OCI-LY3 (cell line): ENCODE measurements at regions not wholly inside any gene's neighbourhood (a gene's known extent, or its start where the extent isn't known, plus 50 kb on each side); places are given as distances from the start of the nearest gene placed in this dataset.

Source experiments
- H2AFZ ChIP-seq: fragments of 200-600, 300-600 bp; shearing (Covaris generic); 2 replicates; pipeline ENCODE4 v1.6.0; 2014; ENCODE audit warnings: antibody characterized with exemption, low read depth, low read length
- H3K27ac ChIP-seq: fragments of 200-600, 300-600 bp; sonication (generic); 2 replicates; pipeline ENCODE4 v1.5.1; 2014; ENCODE audit warnings: mild to moderate bottlenecking, low read length, moderate library complexity, mixed read lengths
- H3K27me3 ChIP-seq: fragments of 200-600, 300-600 bp; sonication (generic); 2 replicates; pipeline ENCODE4 v1.6.1; 2014; ENCODE audit warnings: low read depth, low read length, mixed read lengths
- H3K36me3 ChIP-seq: fragments of 200-600, 300-600 bp; sonication (generic); replicated peaks from 2 replicates; pipeline ENCODE3; 2014; ENCODE audit warnings: low read depth, low read length, mixed read lengths
- H3K4me1 ChIP-seq: fragments of 300-600, 200-600 bp; sonication (generic); 2 replicates; pipeline ENCODE4 v1.6.1; 2014; ENCODE audit warnings: low read length, mixed read lengths
- H3K4me2 ChIP-seq: fragments of 200-600, 300-600 bp; sonication (generic); 2 replicates; pipeline ENCODE4 v1.6.1; 2014; ENCODE audit warnings: low read length, mixed read lengths
- H3K4me3 ChIP-seq: fragments of 300-600, 200-600 bp; sonication (generic); 2 replicates; pipeline ENCODE4 v1.5.1; 2014; ENCODE audit warnings: antibody characterized with exemption, mild to moderate bottlenecking, low read length, moderate library complexity
- H3K79me2 ChIP-seq: fragments of 300-600, 200-600 bp; shearing (Covaris generic); 2 replicates; pipeline ENCODE4 v1.6.1; 2014; ENCODE audit warnings: mild to moderate bottlenecking, low read length, mixed read lengths
- H3K9ac ChIP-seq: fragments of 300-600, 200-600 bp; shearing (Covaris generic); 2 replicates; pipeline ENCODE4 v1.6.0; 2014; ENCODE audit warnings: mild to moderate bottlenecking, low read length, moderate library complexity
- H3K9me3 ChIP-seq: fragments of 200-600, 300-600 bp; shearing (Covaris generic); 2 replicates; pipeline ENCODE4 v1.6.1; 2014; ENCODE audit warnings: low read length, mixed read lengths; ENCODE audit not compliant: insufficient read depth
- H4K20me1 ChIP-seq: fragments of 200-600, 300-600 bp; sonication (generic); 2 replicates; pipeline ENCODE4 v1.6.1; 2016; ENCODE audit warnings: low read length, mixed read lengths; ENCODE audit not compliant: insufficient read depth
- EZH2phosphoT487 ChIP-seq: fragments of 200-600 bp; shearing (Covaris generic); IDR thresholded peaks from 2 replicates; pipeline ENCODE4 v1.6.1; 2018; ENCODE audit warnings: antibody characterized with exemption, mixed run types, low read depth
- TF ChIP-seq, protein P1 (sequence below): fragments of 200-600, 300-600 bp; sonication (generic); IDR thresholded peaks from 2 replicates; pipeline ENCODE4 v1.5.1; 2014; ENCODE audit warnings: antibody characterized with exemption, low read length, low read depth

DNA sequence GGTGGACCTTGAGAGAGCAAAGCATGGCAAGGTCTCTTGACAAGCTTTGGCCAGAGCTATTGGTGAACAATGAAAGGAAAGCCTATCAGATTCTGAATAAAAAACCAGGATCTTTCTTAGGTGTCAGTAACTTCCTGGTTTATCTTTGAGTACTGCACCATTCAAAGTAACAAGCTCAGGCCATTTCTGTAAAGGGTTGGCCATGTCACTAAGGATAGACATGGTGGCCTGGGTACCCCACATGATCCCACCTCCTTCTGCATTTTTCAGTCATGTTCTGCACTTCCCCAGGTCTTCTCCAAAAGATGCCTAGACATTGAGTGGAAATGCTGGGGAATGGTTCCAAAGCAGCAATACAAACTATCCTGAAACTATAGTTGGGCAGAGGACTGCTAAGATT lies 242.0 kb downstream of the ARHGAP12 start:
- H2AFZ ChIP-seq, result no peak overlapping the region
- H3K9me3 ChIP-seq, result 0 out of 2 replicates have a peak, but pooled peaks cover 3% of the 10 kb centered on the region
- no peaks in the 10 kb centered on the region for H3K79me2 ChIP-seq
- TF ChIP-seq, protein P1, sequence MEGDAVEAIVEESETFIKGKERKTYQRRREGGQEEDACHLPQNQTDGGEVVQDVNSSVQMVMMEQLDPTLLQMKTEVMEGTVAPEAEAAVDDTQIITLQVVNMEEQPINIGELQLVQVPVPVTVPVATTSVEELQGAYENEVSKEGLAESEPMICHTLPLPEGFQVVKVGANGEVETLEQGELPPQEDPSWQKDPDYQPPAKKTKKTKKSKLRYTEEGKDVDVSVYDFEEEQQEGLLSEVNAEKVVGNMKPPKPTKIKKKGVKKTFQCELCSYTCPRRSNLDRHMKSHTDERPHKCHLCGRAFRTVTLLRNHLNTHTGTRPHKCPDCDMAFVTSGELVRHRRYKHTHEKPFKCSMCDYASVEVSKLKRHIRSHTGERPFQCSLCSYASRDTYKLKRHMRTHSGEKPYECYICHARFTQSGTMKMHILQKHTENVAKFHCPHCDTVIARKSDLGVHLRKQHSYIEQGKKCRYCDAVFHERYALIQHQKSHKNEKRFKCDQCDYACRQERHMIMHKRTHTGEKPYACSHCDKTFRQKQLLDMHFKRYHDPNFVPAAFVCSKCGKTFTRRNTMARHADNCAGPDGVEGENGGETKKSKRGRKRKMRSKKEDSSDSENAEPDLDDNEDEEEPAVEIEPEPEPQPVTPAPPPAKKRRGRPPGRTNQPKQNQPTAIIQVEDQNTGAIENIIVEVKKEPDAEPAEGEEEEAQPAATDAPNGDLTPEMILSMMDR, result no peak
- no peaks in the 10 kb centered on the region for H3K27me3 ChIP-seq
- H3K4me3 ChIP-seq, result no peak overlapping the region
- no peak overlapping the region for H3K4me2 ChIP-seq
- no peak overlapping the region for H3K9ac ChIP-seq
- no peaks in the 10 kb centered on the region for H3K4me1 ChIP-seq
- no peaks in the 10 kb centered on the region for H4K20me1 ChIP-seq
- no peaks in the 10 kb centered on the region for H3K36me3 ChIP-seq
- no peak overlapping the region for H3K27ac ChIP-seq

DNA sequence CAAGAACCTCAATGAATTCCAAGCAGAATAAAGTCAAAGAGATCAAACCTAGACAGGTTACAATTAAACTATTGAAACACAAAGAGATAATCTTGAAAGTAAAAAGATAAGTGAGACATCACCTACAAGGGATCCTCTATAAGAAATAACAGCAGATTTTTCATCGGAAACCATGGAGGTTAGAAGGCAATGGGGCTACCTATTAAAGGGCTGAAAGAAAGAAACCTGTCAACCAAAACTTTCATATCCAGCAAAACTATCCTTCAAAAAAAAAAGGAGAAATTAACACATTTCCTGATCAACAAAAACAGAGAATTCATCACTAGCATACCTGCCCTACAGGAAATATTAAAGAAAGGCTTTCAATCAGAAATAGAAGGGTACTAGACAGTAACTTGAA lies 244.9 kb downstream of the ARHGAP12 start:
- H3K27ac ChIP-seq, result no peak overlapping the region
- H3K9me3 ChIP-seq, result 0 out of 2 replicates have a peak, but pooled peaks cover 3% of the 10 kb centered on the region
- no peak overlapping the region for H3K9ac ChIP-seq
- H3K79me2 ChIP-seq, result no peaks in the 10 kb centered on the region
- no peaks in the 10 kb centered on the region for H3K27me3 ChIP-seq
- H2AFZ ChIP-seq, result no peak overlapping the region
- H3K4me3 ChIP-seq, result no peak overlapping the region
- TF ChIP-seq, protein P1, result no peak
- TF ChIP-seq EZH2phosphoT487, result no peak
- H3K36me3 ChIP-seq, result no peaks in the 10 kb centered on the region
- H4K20me1 ChIP-seq, result no peaks in the 10 kb centered on the region
- no peak overlapping the region for H3K4me2 ChIP-seq
- H3K4me1 ChIP-seq, result no peaks in the 10 kb centered on the region

DNA sequence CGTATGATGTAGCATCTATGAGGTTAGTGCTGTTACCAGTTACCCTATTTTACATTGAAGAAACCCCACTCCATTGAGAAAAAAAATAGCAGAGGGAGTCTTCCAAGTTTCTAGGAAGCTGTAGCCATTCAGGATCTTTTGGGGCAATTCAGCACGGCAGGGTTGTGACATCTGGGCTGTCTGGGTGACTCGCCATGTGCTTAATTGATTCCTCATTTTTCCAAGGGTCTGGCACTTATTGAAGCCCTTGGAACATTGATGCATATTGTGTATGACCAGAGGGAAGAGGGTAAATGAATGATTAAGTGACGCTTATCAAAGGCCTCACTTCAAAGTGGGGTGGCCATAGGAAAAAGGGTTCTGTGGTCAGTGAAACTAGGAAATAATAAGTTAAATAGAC lies 248.7 kb downstream of the ARHGAP12 start:
- TF ChIP-seq EZH2phosphoT487, result no peak
- TF ChIP-seq, protein P1, result no peak
- H2AFZ ChIP-seq, result no peak overlapping the region
- no peak overlapping the region for H3K4me2 ChIP-seq
- H4K20me1 ChIP-seq, result no peaks in the 10 kb centered on the region
- no peak overlapping the region for H3K4me3 ChIP-seq
- no peaks in the 10 kb centered on the region for H3K4me1 ChIP-seq
- H3K27ac ChIP-seq, result no peak overlapping the region
- no peak overlapping the region for H3K9ac ChIP-seq
- H3K9me3 ChIP-seq, result 0 out of 2 replicates have a peak, but pooled peaks cover 3% of the 10 kb centered on the region
- H3K36me3 ChIP-seq, result no peaks in the 10 kb centered on the region
- H3K27me3 ChIP-seq, result no peaks in the 10 kb centered on the region
- H3K79me2 ChIP-seq, result no peaks in the 10 kb centered on the region

DNA sequence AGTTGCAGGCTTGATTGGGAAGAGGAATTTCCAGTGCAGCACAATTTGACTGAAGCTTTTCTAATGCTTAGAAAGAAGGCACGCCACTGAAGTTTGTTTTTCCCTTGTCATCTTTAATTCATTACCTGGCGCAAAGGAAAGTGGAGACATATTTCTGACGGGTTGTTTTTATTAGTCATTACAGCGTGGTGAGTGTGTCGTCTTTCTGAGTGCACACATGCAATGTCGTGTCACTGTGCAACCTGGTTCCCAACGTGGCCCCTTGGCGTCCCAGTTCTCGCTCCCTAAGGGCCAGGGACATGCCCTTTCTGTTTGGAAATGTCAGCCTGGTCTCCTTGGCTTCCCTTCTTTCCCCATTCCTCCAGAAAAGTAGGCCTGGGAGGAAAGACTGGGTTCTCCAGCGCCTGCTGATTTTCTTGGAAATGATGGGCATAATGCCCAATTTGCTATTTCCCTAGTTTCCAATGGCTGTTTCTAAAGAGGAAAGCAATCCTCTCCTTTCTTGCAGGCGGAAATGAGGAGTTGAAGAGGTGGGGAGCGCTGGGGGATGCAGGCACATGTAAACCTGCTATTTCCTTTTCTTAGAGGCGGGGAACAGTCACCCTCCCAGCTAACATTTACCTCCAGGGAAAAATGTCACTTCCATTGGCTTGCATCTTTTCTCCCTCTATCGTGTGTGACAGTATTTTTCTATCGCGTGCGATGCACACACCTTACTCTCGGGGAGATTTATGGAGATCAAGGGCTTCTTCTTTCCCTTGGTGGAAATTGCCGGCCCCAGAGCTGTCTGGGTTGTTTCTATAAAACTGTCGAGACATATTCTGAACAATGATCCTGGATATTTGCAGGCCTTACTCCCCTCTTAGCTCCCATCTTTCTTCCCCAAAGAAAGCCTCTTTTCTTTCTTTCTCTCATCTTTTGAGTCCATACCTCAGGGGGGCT lies 249.8 kb downstream of the ARHGAP12 start:
- H3K9ac ChIP-seq, result no peak overlapping the region
- TF ChIP-seq, protein P1, result no peak
- no peak for TF ChIP-seq EZH2phosphoT487
- no peak overlapping the region for H3K4me3 ChIP-seq
- H3K36me3 ChIP-seq, result no peaks in the 10 kb centered on the region
- no peaks in the 10 kb centered on the region for H3K27me3 ChIP-seq
- H3K79me2 ChIP-seq, result no peaks in the 10 kb centered on the region
- no peak overlapping the region for H3K4me2 ChIP-seq
- H3K4me1 ChIP-seq, result no peaks in the 10 kb centered on the region
- 0 out of 2 replicates have a peak, but pooled peaks cover 2% of the 10 kb centered on the region for H3K9me3 ChIP-seq
- H3K27ac ChIP-seq, result no peak overlapping the region
- H4K20me1 ChIP-seq, result no peaks in the 10 kb centered on the region
- H2AFZ ChIP-seq, result no peak overlapping the region
